GM21717 (cell line): ENCODE measurements at regions not wholly inside any gene's neighbourhood (a gene's known extent, or its start where the extent isn't known, plus 50 kb on each side); places are given as distances from the start of the nearest gene placed in this dataset.

Experiments used
- ATAC-seq: cut with Tn5 transposase; IDR thresholded peaks from one replicate; pipeline ENCODE4 v1.9.1; 2021; ENCODE audit warnings: mild to moderate bottlenecking, moderate library complexity; ENCODE audit not compliant: unreplicated experiment

DNA sequence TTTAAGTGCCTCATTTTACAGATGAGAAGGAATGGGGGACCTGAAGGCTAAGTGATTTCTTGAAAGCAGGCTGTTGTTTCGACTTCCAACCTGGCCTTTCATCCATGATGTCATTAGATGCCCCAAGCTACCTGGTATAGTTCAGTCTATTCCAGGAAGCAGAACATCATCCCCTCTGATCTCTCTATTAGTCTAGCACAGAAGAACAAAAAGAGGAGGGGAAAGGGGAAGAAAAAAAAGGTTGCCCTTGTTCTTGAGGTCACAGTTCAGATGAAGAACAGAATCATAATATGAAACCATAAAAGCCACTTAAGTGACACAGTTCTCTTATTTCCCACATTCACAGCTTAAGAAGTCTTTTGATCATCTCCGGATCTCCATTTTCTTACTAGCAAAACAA is 386.2 kb upstream of the HNRNPA3 start:
- ATAC-seq, result no peak

DNA sequence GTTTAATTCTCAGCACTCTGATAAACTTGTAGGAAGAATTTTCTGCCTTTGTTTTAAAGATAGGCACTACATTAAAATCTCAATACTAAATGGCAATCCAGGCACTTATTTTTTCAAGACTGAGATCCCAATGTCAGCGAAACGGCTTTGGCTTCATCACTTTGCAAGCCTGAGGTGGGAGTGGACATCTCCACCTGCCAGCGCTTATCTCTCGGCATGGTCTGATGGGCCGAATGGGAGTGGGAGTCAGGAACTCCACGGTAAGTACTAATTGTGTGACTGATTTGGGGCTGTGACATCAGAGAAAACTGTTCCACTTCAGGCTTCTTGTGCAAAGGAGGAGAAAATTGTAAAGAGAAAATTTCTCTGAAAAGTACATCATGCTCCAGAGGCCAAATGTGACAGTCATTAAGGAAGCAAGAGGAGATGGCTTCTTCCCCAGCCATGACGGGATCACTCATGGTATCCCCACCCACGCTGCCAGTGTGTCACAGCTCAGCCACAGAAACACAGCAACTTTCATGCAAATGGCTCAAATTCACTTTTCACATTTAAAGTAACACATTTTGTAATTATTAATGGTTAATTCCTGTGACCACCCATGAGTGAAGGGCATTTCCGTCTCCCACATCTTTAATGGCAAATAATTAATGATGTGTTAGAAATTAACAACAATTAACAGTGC is 385.5 kb upstream of the HNRNPA3 start:
- ATAC-seq, result no peak

GRCh38 chr2:176830362-176830761 is 382.2 kb upstream of the HNRNPA3 start:
- ATAC-seq, result no peak

DNA sequence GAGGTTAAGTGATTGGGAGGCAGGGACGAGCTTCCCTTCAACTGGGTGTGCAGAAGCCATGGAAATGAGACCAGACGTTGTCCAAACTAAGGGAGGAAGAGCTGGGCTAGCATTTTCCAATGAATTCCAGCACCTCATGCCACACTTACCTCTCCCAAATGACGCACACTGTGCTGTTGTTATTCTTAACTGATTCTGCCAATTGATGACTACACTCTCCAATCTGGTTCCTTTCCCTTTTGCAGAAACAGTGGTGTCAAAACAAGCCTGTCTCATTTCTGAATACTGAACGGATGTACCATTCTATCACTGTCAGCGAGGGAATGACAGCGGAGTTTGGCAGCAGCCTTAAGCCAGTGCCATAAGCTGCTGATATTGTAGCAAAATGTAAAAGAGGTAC is 380.5 kb upstream of the HNRNPA3 start:
- no peak for ATAC-seq

GRCh38 chr2:176833671-176834070 is 378.9 kb upstream of the HNRNPA3 start:
- no peak for ATAC-seq

GRCh38 chr2:176834226-176834625 is 378.4 kb upstream of the HNRNPA3 start:
- ATAC-seq, result no peak

DNA sequence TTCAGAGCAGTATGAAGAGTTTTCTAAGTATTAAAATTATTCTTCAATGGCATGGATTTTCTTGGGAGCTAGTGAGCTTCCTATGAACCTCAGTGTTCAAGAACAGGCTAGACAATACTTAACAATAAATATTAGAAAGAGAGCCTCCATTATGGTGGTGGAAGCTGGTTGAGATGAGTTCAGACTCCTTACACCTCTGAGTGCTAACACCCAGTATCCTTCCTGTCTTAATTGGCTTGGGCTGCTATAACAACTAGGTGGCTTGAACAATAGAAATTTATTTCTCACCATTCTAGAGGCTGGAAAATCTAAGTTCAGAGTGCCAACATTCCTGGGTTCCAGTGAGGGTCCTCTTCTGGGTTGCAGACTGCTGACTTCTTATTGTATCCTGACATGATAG is 369.4 kb upstream of the HNRNPA3 start:
- no peak for ATAC-seq

GRCh38 chr2:176844461-176844860 is 368.1 kb upstream of the HNRNPA3 start:
- ATAC-seq, result no peak

DNA sequence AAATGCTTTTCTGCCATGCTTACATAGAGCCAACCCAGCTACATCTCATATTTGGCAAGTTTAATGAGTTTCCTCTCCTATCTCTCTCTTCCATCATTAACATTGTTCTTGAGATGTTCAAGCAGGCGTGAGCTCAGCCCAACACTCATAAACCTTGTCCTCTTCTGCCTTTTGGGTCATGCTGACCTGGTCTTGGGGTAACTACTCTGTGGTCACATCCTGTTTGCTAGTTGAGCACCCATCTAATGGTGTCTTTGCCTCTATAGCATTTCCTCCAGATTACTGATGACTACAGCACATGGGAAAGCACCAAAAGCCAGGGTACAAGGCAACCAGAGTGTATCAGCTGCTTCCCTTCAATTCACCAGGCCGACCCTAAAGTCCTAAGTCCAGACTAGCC is 366.9 kb upstream of the HNRNPA3 start:
- ATAC-seq, result no peak

DNA sequence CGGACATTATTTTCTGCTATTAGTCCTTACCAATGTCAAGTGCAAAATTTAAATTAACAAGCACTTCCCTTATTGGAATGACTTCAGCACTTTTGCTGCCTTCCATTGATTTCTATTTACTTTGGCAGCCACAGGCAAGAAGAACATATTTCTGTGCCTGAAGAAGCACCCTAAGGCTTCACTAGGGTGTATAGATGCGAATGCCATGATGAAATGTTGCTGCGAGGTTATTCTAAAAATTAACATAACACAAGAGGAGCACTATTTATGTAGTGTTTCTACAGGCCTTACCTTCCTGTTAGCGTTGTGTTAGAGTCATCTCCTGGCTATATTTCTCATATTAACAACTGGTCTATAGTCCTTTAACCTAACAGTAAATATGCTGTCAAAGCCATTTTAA is 365.0 kb upstream of the HNRNPA3 start:
- ATAC-seq, result no peak

DNA sequence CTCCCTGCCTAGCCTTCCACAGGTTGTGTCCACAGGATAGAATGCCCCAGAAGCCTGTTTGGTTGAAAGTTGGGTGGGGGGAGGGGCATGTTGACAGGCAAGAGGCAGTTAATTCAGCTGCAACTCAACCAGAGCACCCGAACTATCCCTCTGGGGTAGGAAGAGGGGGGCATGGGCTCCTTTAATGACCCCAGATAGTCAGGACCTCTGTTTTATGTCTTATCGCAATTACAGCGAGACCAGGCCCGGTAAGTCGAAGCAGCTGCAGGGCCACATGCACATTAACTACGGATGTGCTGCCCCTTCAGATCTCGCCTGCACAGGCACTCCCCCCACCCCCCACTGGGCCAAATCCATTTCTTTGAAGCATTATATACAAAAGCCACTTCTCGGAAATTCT is 363.8 kb upstream of the HNRNPA3 start:
- ATAC-seq, result no peak

GRCh38 chr2:176851200-176851888 is 361.2 kb upstream of the HNRNPA3 start:
- ATAC-seq, result no peak

DNA sequence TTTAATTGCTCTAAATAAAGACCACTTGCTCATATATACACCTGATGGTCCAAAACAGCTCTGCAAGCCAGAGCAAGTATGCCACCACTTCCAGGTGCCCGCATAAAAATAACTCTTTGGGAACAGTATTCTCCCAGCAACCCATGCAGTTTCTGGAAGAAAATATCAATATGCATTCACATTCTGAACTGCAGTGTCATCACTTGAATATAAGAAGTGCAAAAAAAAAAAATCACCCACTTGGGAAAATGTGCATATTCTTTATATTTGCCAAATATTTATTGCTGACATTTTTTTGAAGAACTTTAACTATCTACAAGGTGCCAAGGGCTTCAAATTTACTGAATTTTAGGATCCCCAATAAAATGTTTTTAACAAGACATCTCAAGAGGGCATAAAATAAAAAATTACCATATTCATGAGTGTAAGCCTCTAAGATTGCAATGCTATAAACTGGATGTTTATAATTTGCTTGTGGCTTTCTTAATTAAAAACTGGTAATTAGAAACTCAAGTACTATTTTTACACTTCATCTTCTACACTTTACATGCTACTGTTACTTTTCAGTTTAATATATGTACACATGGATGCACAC is 360.6 kb upstream of the HNRNPA3 start:
- no peak for ATAC-seq

- no peak for ATAC-seq
Observed at GRCh38 chr2:176852667-176853066, 359.9 kb upstream of the HNRNPA3 start.

DNA sequence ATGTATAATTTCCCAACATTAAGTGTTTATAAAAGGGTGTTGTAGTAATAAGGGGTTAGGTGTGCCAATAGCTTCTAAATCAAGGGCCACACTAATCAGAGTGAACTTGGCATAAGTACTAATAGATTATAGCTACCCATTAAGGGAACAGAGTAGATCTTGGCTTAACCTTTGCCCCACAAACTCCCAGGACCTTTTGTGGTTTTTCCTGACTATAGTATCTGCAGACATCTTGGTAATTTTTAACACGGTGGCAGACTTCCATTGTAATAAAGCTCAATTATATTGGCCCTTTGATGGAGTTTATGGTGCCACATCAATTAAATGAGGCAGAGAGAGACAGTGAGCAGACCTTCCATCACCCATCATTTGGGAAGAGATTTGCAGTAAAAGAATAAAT is 358.5 kb upstream of the HNRNPA3 start:
- no peak for ATAC-seq

GRCh38 chr2:176854878-176855277 is 357.7 kb upstream of the HNRNPA3 start:
- ATAC-seq, result no peak

DNA sequence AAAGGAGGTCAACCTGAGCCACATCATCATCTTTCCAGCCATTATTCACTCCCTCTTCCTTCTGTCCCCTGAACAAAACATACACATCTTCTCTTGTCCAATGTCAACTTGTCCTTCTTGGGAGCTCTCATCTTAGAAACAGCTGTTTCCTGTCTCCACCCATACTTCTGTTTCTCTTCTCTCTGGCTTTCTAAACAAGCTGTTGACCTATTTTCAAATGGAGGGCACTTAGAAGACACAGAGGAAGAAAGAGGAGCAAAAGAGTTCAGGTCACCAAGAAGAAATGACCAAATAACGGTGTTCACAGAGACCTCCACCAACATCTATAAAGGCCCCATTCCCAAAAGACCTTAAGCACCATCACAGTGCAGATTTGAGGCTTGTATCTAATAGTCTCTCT is 355.9 kb upstream of the HNRNPA3 start:
- ATAC-seq, result no peak

DNA sequence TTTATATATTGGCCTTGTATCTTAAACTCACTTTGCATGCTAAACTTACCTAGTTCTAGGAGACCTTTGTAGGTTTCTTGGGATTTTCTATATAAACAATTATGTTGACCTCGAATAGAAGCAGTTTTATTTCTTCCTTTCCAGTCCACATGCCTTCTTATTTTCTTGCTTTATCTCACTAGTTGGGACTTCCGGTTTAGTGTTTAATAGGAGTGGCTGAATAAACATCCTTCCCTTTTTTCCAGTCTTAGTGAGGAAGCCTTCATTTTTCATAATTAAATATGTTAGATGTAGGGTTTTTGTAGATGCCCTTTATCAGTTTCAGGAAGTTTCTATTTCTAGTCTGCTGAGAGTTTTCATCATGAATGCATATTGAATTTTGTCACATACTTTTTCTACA is 347.3 kb upstream of the HNRNPA3 start:
- ATAC-seq, result no peak

DNA sequence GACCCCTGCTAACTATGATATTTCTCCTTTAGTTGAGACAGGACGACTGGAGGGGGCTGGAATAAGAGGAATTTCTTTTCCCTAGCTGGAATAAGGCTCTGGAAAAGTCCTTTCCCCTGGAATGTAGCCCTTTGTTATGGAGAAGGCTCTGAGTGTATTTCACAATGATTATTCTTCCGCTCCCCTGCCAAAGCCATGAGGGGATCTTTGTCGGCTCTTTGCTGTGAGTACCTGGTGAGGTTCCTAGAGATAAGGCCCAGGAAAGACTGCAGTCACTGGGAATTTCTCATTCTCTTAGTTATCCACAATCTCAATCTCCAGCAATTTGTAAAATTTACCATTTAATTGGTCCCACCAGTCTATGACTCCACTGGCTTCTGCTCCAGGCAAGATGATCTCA is 340.2 kb upstream of the HNRNPA3 start:
- ATAC-seq, result no peak

GRCh38 chr2:176873403-176873802 is 339.2 kb upstream of the HNRNPA3 start:
- ATAC-seq, result no peak

DNA sequence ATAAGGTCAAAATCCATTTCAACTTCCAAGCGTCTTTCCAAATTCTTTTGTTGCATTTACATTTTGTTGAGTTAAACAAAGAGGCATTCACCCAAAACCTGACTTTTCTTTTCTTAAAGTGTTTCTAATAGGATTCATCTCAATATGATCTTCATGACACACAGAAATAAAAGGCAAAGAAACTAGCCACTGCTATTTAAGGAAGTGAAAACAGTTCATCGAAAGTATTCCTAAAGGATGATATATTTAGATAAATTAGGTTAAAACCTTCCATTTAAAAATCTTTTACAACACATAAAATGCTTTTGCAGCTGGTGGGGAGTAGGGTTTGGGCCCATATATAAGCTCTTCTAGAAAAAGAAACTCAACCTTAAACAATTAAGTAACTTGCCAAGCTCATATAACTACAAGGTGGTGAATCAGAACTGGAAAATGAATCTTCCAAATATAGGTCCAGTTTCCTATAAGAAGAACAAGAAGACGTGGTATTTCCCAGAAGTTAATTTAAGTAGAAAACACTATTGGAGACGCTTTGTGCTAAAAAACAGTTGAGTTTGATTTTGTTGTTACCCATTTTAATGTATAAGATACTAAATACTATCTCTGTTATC is 336.0 kb upstream of the HNRNPA3 start:
- no peak for ATAC-seq

DNA sequence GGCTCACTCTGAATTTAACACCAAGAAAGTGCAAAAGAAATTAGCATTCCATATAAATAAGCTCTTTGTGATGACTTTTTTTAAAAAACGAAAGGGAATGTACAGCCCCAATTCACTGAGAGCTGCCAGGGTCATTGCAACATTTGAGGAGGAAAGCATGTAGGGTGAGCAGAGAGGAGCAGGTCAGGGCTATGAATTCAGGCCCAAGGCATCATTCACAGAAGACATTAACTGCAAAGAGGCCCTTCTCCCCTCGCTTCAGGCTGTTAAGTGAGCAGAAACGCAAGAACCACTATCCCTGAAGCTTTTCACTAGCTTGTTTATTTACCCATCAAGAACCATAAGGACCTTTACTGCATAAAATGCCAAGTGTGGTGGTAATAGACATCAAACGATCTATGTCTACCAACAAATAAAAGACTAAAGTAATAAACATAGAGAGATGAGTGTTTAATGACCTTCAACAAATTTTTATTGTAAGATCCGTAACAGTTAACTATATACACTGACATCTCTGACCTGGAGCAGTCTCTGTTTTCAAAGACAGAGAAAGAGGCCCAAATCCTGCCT is 333.1 kb upstream of the HNRNPA3 start:
- no peak for ATAC-seq
